ENCODE measurements at regions not wholly inside any gene's neighbourhood (a gene's known extent, or its start where the extent isn't known, plus 50 kb on each side); places are given as distances from the start of the nearest gene placed in this dataset.

GRCh38 chr6:33904050-33904746 is 100.4 kb upstream of the MLN start:
- TF ChIP-seq CTCF (IDR thresholded peaks at IDR 0.05; ENCODE audit: borderline replicate concordance, extremely low read depth, low read length, poor library complexity, severe bottlenecking) (no peak), EZH2 (IDR thresholded peaks at IDR 0.05; ENCODE audit: borderline replicate concordance, low read depth, low read length, severe bottlenecking) (no peak)

All from DND-41 (cell line).